KMS-11 (cell line): ENCODE measurements at regions not wholly inside any gene's neighbourhood (a gene's known extent, or its start where the extent isn't known, plus 50 kb on each side); places are given as distances from the start of the nearest gene placed in this dataset.

ENCODE experiments used
- H2AFZ ChIP-seq: fragments of 200-600 bp; sonication (generic); 2 replicates; pipeline ENCODE4 v1.6.1; 2016; ENCODE audit warnings: antibody characterized with exemption, mixed run types, low read depth
- H3K27ac ChIP-seq: fragments of 200-600 bp; sonication (generic); 2 replicates; pipeline ENCODE4 v1.6.1; 2016; ENCODE audit warnings: mild to moderate bottlenecking, mixed run types
- H3K27me3 ChIP-seq: fragments of 200-600 bp; sonication (generic); 2 replicates; pipeline ENCODE4 v1.6.1; 2017; ENCODE audit warnings: mild to moderate bottlenecking, low read depth, mixed run types, moderate library complexity; ENCODE audit not compliant: insufficient read depth
- H3K36me3 ChIP-seq: fragments of 200-600 bp; sonication (generic); 2 replicates; pipeline ENCODE4 v1.6.1; 2017; ENCODE audit warnings: mild to moderate bottlenecking, mixed run types; ENCODE audit not compliant: insufficient read depth
- H3K4me1 ChIP-seq: fragments of 200-600 bp; sonication (generic); 2 replicates; pipeline ENCODE4 v1.6.1; 2016; ENCODE audit warnings: mild to moderate bottlenecking, low read depth, mixed run types; ENCODE audit not compliant: poor library complexity, severe bottlenecking
- H3K4me2 ChIP-seq: fragments of 200-600 bp; sonication (generic); 2 replicates; pipeline ENCODE4 v1.7.0; 2016; ENCODE audit warnings: mild to moderate bottlenecking, mixed run types
- H3K4me3 ChIP-seq: fragments of 200-600 bp; sonication (generic); IDR thresholded peaks from 2 replicates; pipeline ENCODE4 v1.6.1; 2017; ENCODE audit warnings: low read depth, low read length, mixed read lengths; ENCODE audit not compliant: insufficient read depth
- H3K79me2 ChIP-seq: fragments of 200-600 bp; sonication (generic); 2 replicates; pipeline ENCODE4 v1.6.1; 2016; ENCODE audit warnings: low read depth, mixed run types; ENCODE audit not compliant: insufficient read depth
- H3K9ac ChIP-seq: fragments of 200-600 bp; sonication (generic); 2 replicates; pipeline ENCODE4 v1.6.1; 2016; ENCODE audit warnings: mild to moderate bottlenecking, mixed run types
- H4K20me1 ChIP-seq: fragments of 200-600 bp; sonication (generic); 2 replicates; pipeline ENCODE4 v1.6.1; 2016; ENCODE audit warnings: mild to moderate bottlenecking, mixed run types; ENCODE audit not compliant: insufficient read depth
- CTCF ChIP-seq: fragments of 200-600 bp; sonication (generic); conservative IDR thresholded peaks from 2 replicates; pipeline ENCODE4 v1.6.1; 2017; ENCODE audit warnings: low read depth, mild to moderate bottlenecking, antibody characterized with exemption, low read length, moderate library complexity, mixed read lengths

GRCh38 chr2:16203691-16204090, 263.3 kb downstream of the MYCN start:
- Histone ChIP-seq H3K4me3 (no peak overlapping the region), H3K4me2 (no peak overlapping the region)

GRCh38 chr2:16203069-16203468, 262.7 kb downstream of the MYCN start:
- Histone ChIP-seq H4K20me1 (no peaks in the 10 kb centered on the region), H2AFZ (no peak overlapping the region), H3K9ac (no peak overlapping the region), H3K79me2 (no peaks in the 10 kb centered on the region), H3K4me3 (no peak overlapping the region), H3K27ac (no peak overlapping the region), H3K4me1 (no peaks in the 10 kb centered on the region), H3K4me2 (no peak overlapping the region), H3K27me3 (no peaks in the 10 kb centered on the region), H3K36me3 (no peaks in the 10 kb centered on the region)
- no peak for TF ChIP-seq CTCF

More at GRCh38 chr2:16203691-16204090, 263.3 kb downstream of the MYCN start:
- no peak overlapping the region for H3K27ac ChIP-seq
- H3K9ac ChIP-seq: no peak overlapping the region
- no peak for TF ChIP-seq CTCF
- H4K20me1 ChIP-seq: no peaks in the 10 kb centered on the region
- no peaks in the 10 kb centered on the region for H3K4me1 ChIP-seq
- no peaks in the 10 kb centered on the region for H3K27me3 ChIP-seq
- no peaks in the 10 kb centered on the region for H3K79me2 ChIP-seq
- no peaks in the 10 kb centered on the region for H3K36me3 ChIP-seq
- H2AFZ ChIP-seq: no peak overlapping the region

- Histone ChIP-seq H3K4me1 (no peaks in the 10 kb centered on the region), H3K9ac (no peak overlapping the region), H3K27ac (no peak overlapping the region), H3K4me2 (no peak overlapping the region), H4K20me1 (no peaks in the 10 kb centered on the region), H3K79me2 (no peaks in the 10 kb centered on the region), H3K4me3 (no peak overlapping the region), H2AFZ (no peak overlapping the region), H3K27me3 (no peaks in the 10 kb centered on the region), H3K36me3 (no peaks in the 10 kb centered on the region)
- no peak for TF ChIP-seq CTCF
Measured at GRCh38 chr2:16202266-16203020, 262.1 kb downstream of the MYCN start.

GRCh38 chr2:16201848-16202247, 261.5 kb downstream of the MYCN start:
- no peaks in the 10 kb centered on the region for H3K79me2 ChIP-seq
- no peak overlapping the region for H3K27ac ChIP-seq
- H3K36me3 ChIP-seq: no peaks in the 10 kb centered on the region
- H3K4me2 ChIP-seq: no peak overlapping the region
- H3K4me1 ChIP-seq: no peaks in the 10 kb centered on the region
- H3K9ac ChIP-seq: no peak overlapping the region
- TF ChIP-seq CTCF: no peak
- H2AFZ ChIP-seq: no peak overlapping the region
- H4K20me1 ChIP-seq: no peaks in the 10 kb centered on the region
- H3K4me3 ChIP-seq: no peak overlapping the region
- no peaks in the 10 kb centered on the region for H3K27me3 ChIP-seq
